Endodermal cell (in vitro differentiated cells): ENCODE measurements at regions not wholly inside any gene's neighbourhood (a gene's known extent, or its start where the extent isn't known, plus 50 kb on each side); places are given as distances from the start of the nearest gene placed in this dataset.

Source experiments
- DNase-seq: peaks from one replicate; pipeline ENCODE4 v3.0.0-alpha.2; 2017
- H3K27ac ChIP-seq: 2 replicates; pipeline ENCODE4 v1.5.1; 2013; ENCODE audit warnings: mild to moderate bottlenecking, low read depth, low read length, moderate library complexity
- H3K27me3 ChIP-seq: 2 replicates; pipeline ENCODE4 v1.6.1; 2013; ENCODE audit warnings: mild to moderate bottlenecking, low read length, moderate library complexity; ENCODE audit not compliant: insufficient read depth, control insufficient read depth, poor library complexity, severe bottlenecking
- H3K36me3 ChIP-seq: 2 replicates; pipeline ENCODE4 v1.7.0; 2013; ENCODE audit warnings: mild to moderate bottlenecking, low read length, moderate library complexity; ENCODE audit not compliant: control insufficient read depth, insufficient read depth
- H3K4me1 ChIP-seq: one replicate; pipeline ENCODE4 v1.7.0; 2013; ENCODE audit warnings: low read length; ENCODE audit not compliant: control insufficient read depth, insufficient read depth
- H3K4me3 ChIP-seq: 2 replicates; pipeline ENCODE4 v1.5.1; 2013; ENCODE audit warnings: mild to moderate bottlenecking, low read length, moderate library complexity
- H3K9ac ChIP-seq: 2 replicates; pipeline ENCODE4 v1.6.1; 2013; ENCODE audit warnings: mild to moderate bottlenecking, low read length, moderate library complexity; ENCODE audit not compliant: poor library complexity, severe bottlenecking; ENCODE audit errors: extremely low read depth
- H3K9me3 ChIP-seq: 2 replicates; pipeline ENCODE4 v1.6.1; 2013; ENCODE audit warnings: mild to moderate bottlenecking, low read length, moderate library complexity; ENCODE audit not compliant: control insufficient read depth
- H3K27ac Mint-ChIP-seq: 2 replicates; pipeline ENCODE4 v1.8.0; 2020; ENCODE audit warnings: mixed read lengths
- H3K27me3 Mint-ChIP-seq: 2 replicates; pipeline ENCODE4 v1.8.0; 2021; ENCODE audit warnings: mild to moderate bottlenecking, mixed read lengths; ENCODE audit not compliant: insufficient read depth
- H3K36me3 Mint-ChIP-seq: 2 replicates; pipeline ENCODE4 v1.8.0; 2020; ENCODE audit warnings: low read depth, mixed read lengths
- H3K4me1 Mint-ChIP-seq: 2 replicates; pipeline ENCODE4 v1.8.0; 2020; ENCODE audit warnings: mixed read lengths
- H3K4me3 Mint-ChIP-seq: 2 replicates; pipeline ENCODE4 v1.8.0; 2020; ENCODE audit warnings: mild to moderate bottlenecking, moderate library complexity, mixed read lengths
- H3K9me3 Mint-ChIP-seq: 2 replicates; pipeline ENCODE4 v1.8.0; 2020; ENCODE audit warnings: mild to moderate bottlenecking, mixed read lengths
- CTCF ChIP-seq: fragments of 200-600 bp; sonication (generic); conservative IDR thresholded peaks from 2 replicates; pipeline ENCODE4 v1.5.0; 2021; ENCODE audit warnings: antibody characterized with exemption, mild to moderate bottlenecking
- WGBS, 2 experiments: methylation state at CpG; one replicate each; pipeline versions ENCODE4 v1.1.5 to v1.1.7; 2013; ENCODE audit warnings: missing lambda C conversion rate in 2 of 2, mixed read lengths in 1 of 2; ENCODE audit not compliant: insufficient coverage in 1 of 2, insufficient read length in 1 of 2; 5-methylcytosine and 5-hydroxymethylcytosine counted together

GRCh38 chr4:103499094-103499493, 220.7 kb downstream of the TACR3 start:
- peak; percentile 56 for TF ChIP-seq CTCF
- H3K27me3 Mint-ChIP-seq: no peaks in the 10 kb centered on the region
- DNase-seq: no peak
- H3K36me3 Mint-ChIP-seq: no peaks in the 10 kb centered on the region
- Histone ChIP-seq H3K27me3 (no peaks in the 10 kb centered on the region), H3K4me1 (no peaks in the 10 kb centered on the region), H3K36me3 (no peaks in the 10 kb centered on the region), H3K9me3 (peaks cover 7% of the 10 kb centered on the region), H3K9ac (no peak overlapping the region), H3K27ac (no peak overlapping the region), H3K4me3 (no peak overlapping the region)
- no peaks in the 10 kb centered on the region for H3K9me3 Mint-ChIP-seq
- no peak overlapping the region for H3K27ac Mint-ChIP-seq
- peaks cover 3% of the 10 kb centered on the region for H3K4me1 Mint-ChIP-seq
- 91% methylated on average over 2 of the region's 2 CpGs; no CpG with 5 or more reads in 1 of the 2 experiments for WGBS, 2 experiments
- no peak overlapping the region for H3K4me3 Mint-ChIP-seq

GRCh38 chr4:103498161-103499070, 221.4 kb downstream of the TACR3 start:
- no peaks in the 10 kb centered on the region for H3K4me1 ChIP-seq
- DNase-seq: no peak
- H3K9me3 ChIP-seq: peaks cover 7% of the 10 kb centered on the region
- no peak overlapping the region for H3K27ac ChIP-seq
- H3K36me3 Mint-ChIP-seq: no peaks in the 10 kb centered on the region
- no peaks in the 10 kb centered on the region for H3K27me3 ChIP-seq
- H3K4me3 Mint-ChIP-seq: no peak overlapping the region
- H3K9me3 Mint-ChIP-seq: no peaks in the 10 kb centered on the region
- 79 to 90% methylated on average over 6 to 8 of the region's 8 CpGs for WGBS, 2 experiments
- H3K4me1 Mint-ChIP-seq: peaks cover 3% of the 10 kb centered on the region
- H3K27ac Mint-ChIP-seq: no peak overlapping the region
- no peak overlapping the region for H3K4me3 ChIP-seq
- H3K9ac ChIP-seq: no peak overlapping the region
- TF ChIP-seq CTCF: no peak
- no peaks in the 10 kb centered on the region for H3K36me3 ChIP-seq
- H3K27me3 Mint-ChIP-seq: no peaks in the 10 kb centered on the region

GRCh38 chr4:103497692-103498091, 222.1 kb downstream of the TACR3 start:
- TF ChIP-seq CTCF: no peak
- peaks cover 3% of the 10 kb centered on the region for H3K4me1 Mint-ChIP-seq
- Histone ChIP-seq H3K9me3 (peaks cover 7% of the 10 kb centered on the region), H3K4me1 (no peaks in the 10 kb centered on the region), H3K27me3 (no peaks in the 10 kb centered on the region), H3K9ac (no peak overlapping the region), H3K36me3 (no peaks in the 10 kb centered on the region), H3K27ac (no peak overlapping the region), H3K4me3 (no peak overlapping the region)
- H3K36me3 Mint-ChIP-seq: no peaks in the 10 kb centered on the region
- no peak overlapping the region for H3K27ac Mint-ChIP-seq
- 87 to 89% methylated on average over 1 of the region's 1 CpG for WGBS, 2 experiments
- no peak overlapping the region for H3K4me3 Mint-ChIP-seq
- no peaks in the 10 kb centered on the region for H3K27me3 Mint-ChIP-seq
- DNase-seq: no peak
- H3K9me3 Mint-ChIP-seq: no peaks in the 10 kb centered on the region
